Osteoblast (primary cell): ENCODE measurements at regions not wholly inside any gene's neighbourhood (a gene's known extent, or its start where the extent isn't known, plus 50 kb on each side); places are given as distances from the start of the nearest gene placed in this dataset.

Experiments
- DNase-seq: peaks from one replicate; pipeline ENCODE4 v3.0.0; 2011; ENCODE audit warnings: low spot score, mixed read lengths; ENCODE audit not compliant: insufficient read length; ENCODE audit errors: missing footprints
- H2AFZ ChIP-seq: 2 replicates; pipeline ENCODE4 v1.6.0; 2011; ENCODE audit warnings: mild to moderate bottlenecking, low read length
- H3K27ac ChIP-seq: 2 replicates; pipeline ENCODE4 v1.5.1; 2011; ENCODE audit warnings: mild to moderate bottlenecking, low read depth, low read length, moderate library complexity
- H3K27me3 ChIP-seq: 2 replicates; pipeline ENCODE4 v1.6.0; 2012; ENCODE audit warnings: mild to moderate bottlenecking, control low read depth, inconsistent platforms, low read length, moderate library complexity; ENCODE audit not compliant: insufficient read depth
- H3K36me3 ChIP-seq: 2 replicates; pipeline ENCODE4 v1.5.1; 2011; ENCODE audit warnings: mild to moderate bottlenecking, low read length, control low read depth, moderate library complexity; ENCODE audit not compliant: insufficient read depth
- H3K4me1 ChIP-seq: 2 replicates; pipeline ENCODE4 v1.5.1; 2011; ENCODE audit warnings: mild to moderate bottlenecking, low read length, control low read depth, moderate library complexity; ENCODE audit not compliant: insufficient read depth
- H3K4me2 ChIP-seq: 2 replicates; pipeline ENCODE4 v1.6.0; 2011; ENCODE audit warnings: mild to moderate bottlenecking, low read length; ENCODE audit not compliant: insufficient read depth
- H3K4me3 ChIP-seq: fragments of 200-600 bp; sonication (generic); 3 replicates; pipeline ENCODE4 v1.5.1; 2012; ENCODE audit warnings: mild to moderate bottlenecking, low read length, inconsistent platforms; ENCODE audit not compliant: insufficient read depth
- H3K79me2 ChIP-seq: 2 replicates; pipeline ENCODE4 v1.6.0; 2012; ENCODE audit warnings: mild to moderate bottlenecking, low read length, control low read depth, inconsistent platforms; ENCODE audit not compliant: insufficient read depth
- H3K9me3 ChIP-seq: 2 replicates; pipeline ENCODE4 v1.5.1; 2011; ENCODE audit warnings: low read depth, low read length, control low read depth
- H4K20me1 ChIP-seq: 2 replicates; pipeline ENCODE4 v1.6.0; 2012; ENCODE audit warnings: mild to moderate bottlenecking, low read length, control low read depth; ENCODE audit not compliant: insufficient read depth
- CTCF ChIP-seq: IDR thresholded peaks from 2 replicates; pipeline ENCODE4 v1.5.1; 2011; ENCODE audit warnings: mild to moderate bottlenecking, low read depth, low read length, moderate library complexity; ENCODE audit errors: extremely low read depth

GRCh38 chr4:23648854-23649596, 240.8 kb downstream of the PPARGC1A start:
- Histone ChIP-seq H2AFZ (no peak overlapping the region), H3K36me3 (no peaks in the 10 kb centered on the region), H3K27ac (no peak overlapping the region), H3K9me3 (no peaks in the 10 kb centered on the region), H4K20me1 (no peaks in the 10 kb centered on the region), H3K4me2 (no peak overlapping the region), H3K4me3 (no peak overlapping the region), H3K79me2 (no peaks in the 10 kb centered on the region), H3K4me1 (no peaks in the 10 kb centered on the region), H3K27me3 (no peaks in the 10 kb centered on the region)
- TF ChIP-seq CTCF = no peak
- no peak for DNase-seq

- Histone ChIP-seq H3K4me2 (no peak overlapping the region), H4K20me1 (no peaks in the 10 kb centered on the region), H3K27ac (no peak overlapping the region), H3K79me2 (no peaks in the 10 kb centered on the region), H3K4me1 (no peaks in the 10 kb centered on the region), H3K36me3 (no peaks in the 10 kb centered on the region), H3K9me3 (no peaks in the 10 kb centered on the region), H3K27me3 (no peaks in the 10 kb centered on the region), H2AFZ (no peak overlapping the region), H3K4me3 (no peak overlapping the region)
- DNase-seq = no peak
- no peak for TF ChIP-seq CTCF
Observed at GRCh38 chr4:23635468-23635867, 254.4 kb downstream of the PPARGC1A start.

- no peaks in the 10 kb centered on the region for H3K27me3 ChIP-seq
- H4K20me1 ChIP-seq = no peaks in the 10 kb centered on the region
- no peaks in the 10 kb centered on the region for H3K36me3 ChIP-seq
- no peak overlapping the region for H3K4me2 ChIP-seq
- no peaks in the 10 kb centered on the region for H3K9me3 ChIP-seq
- DNase-seq = no peak
- H3K4me3 ChIP-seq = no peak overlapping the region
- no peaks in the 10 kb centered on the region for H3K79me2 ChIP-seq
- no peak for TF ChIP-seq CTCF
- no peaks in the 10 kb centered on the region for H3K4me1 ChIP-seq
- H3K27ac ChIP-seq = no peak overlapping the region
- H2AFZ ChIP-seq = no peak overlapping the region
Observed at GRCh38 chr4:23631255-23631950, 258.4 kb downstream of the PPARGC1A start.

GRCh38 chr4:23630110-23630509, 259.7 kb downstream of the PPARGC1A start:
- no peaks in the 10 kb centered on the region for H3K4me1 ChIP-seq
- H4K20me1 ChIP-seq = no peaks in the 10 kb centered on the region
- H3K4me2 ChIP-seq = no peak overlapping the region
- H3K9me3 ChIP-seq = no peaks in the 10 kb centered on the region
- H3K79me2 ChIP-seq = no peaks in the 10 kb centered on the region
- no peak overlapping the region for H3K4me3 ChIP-seq
- no peaks in the 10 kb centered on the region for H3K36me3 ChIP-seq
- DNase-seq = no peak
- no peak overlapping the region for H3K27ac ChIP-seq
- no peaks in the 10 kb centered on the region for H3K27me3 ChIP-seq
- no peak for TF ChIP-seq CTCF
- H2AFZ ChIP-seq = no peak overlapping the region
